CD4-positive, alpha-beta T cell treated with Interleukin-2 at 100 ng/mL for 4 hours (primary cell): ENCODE measurements at regions not wholly inside any gene's neighbourhood (a gene's known extent, or its start where the extent isn't known, plus 50 kb on each side); places are given as distances from the start of the nearest gene placed in this dataset.
A peak's percentile ranks its signal among the peaks of the same experiment; 100 is the strongest.

Experiments
- DNase-seq: peaks from one replicate; pipeline ENCODE4 v3.0.0-alpha.2; 2020; ENCODE audit warnings: low spot score

GRCh38 chr20:59403261-59403961, 103.0 kb downstream of the EDN3 start:
- peak; percentile 50 for DNase-seq

- no peak for DNase-seq
Observed at GRCh38 chr20:59403962-59404314, 103.5 kb downstream of the EDN3 start.

GRCh38 chr20:59404749-59405148, 104.3 kb downstream of the EDN3 start:
- no peak for DNase-seq

- no peak for DNase-seq
Observed at GRCh38 chr20:59405226-59406200, 105.1 kb downstream of the EDN3 start.

- DNase-seq: no peak
Observed at GRCh38 chr20:59406446-59406845, 106.0 kb downstream of the EDN3 start.

- no peak for DNase-seq
Observed at GRCh38 chr20:59411170-59411569, 110.8 kb downstream of the EDN3 start.

GRCh38 chr20:59411589-59411988, 111.2 kb downstream of the EDN3 start:
- no peak for DNase-seq

GRCh38 chr20:59412181-59412580, 111.8 kb downstream of the EDN3 start:
- DNase-seq: no peak

GRCh38 chr20:59412875-59413284, 112.5 kb downstream of the EDN3 start:
- no peak for DNase-seq

- DNase-seq: no peak
Observed at GRCh38 chr20:59413326-59413865, 113.0 kb downstream of the EDN3 start.

GRCh38 chr20:59414936-59415623, 114.7 kb downstream of the EDN3 start:
- DNase-seq: no peak

GRCh38 chr20:59416916-59417315, 116.5 kb downstream of the EDN3 start:
- no peak for DNase-seq

- no peak for DNase-seq
Observed at GRCh38 chr20:59421089-59421488, 120.7 kb downstream of the EDN3 start.

- DNase-seq: no peak
Observed at GRCh38 chr20:59421920-59422637, 121.7 kb downstream of the EDN3 start.

GRCh38 chr20:59422872-59423544, 122.6 kb downstream of the EDN3 start:
- no peak for DNase-seq

GRCh38 chr20:59424976-59425375, 124.6 kb downstream of the EDN3 start:
- DNase-seq: no peak

- DNase-seq: no peak
Observed at GRCh38 chr20:59425572-59425971, 125.2 kb downstream of the EDN3 start.

- no peak for DNase-seq
Observed at GRCh38 chr20:59428006-59428405, 127.6 kb downstream of the EDN3 start.

- DNase-seq: no peak
Observed at GRCh38 chr20:59428441-59429205, 128.2 kb downstream of the EDN3 start.

GRCh38 chr20:59429396-59429795, 129.0 kb downstream of the EDN3 start:
- DNase-seq: no peak
